ENCODE measurements at regions not wholly inside any gene's neighbourhood (a gene's known extent, or its start where the extent isn't known, plus 50 kb on each side); places are given as distances from the start of the nearest gene placed in this dataset.

DNA sequence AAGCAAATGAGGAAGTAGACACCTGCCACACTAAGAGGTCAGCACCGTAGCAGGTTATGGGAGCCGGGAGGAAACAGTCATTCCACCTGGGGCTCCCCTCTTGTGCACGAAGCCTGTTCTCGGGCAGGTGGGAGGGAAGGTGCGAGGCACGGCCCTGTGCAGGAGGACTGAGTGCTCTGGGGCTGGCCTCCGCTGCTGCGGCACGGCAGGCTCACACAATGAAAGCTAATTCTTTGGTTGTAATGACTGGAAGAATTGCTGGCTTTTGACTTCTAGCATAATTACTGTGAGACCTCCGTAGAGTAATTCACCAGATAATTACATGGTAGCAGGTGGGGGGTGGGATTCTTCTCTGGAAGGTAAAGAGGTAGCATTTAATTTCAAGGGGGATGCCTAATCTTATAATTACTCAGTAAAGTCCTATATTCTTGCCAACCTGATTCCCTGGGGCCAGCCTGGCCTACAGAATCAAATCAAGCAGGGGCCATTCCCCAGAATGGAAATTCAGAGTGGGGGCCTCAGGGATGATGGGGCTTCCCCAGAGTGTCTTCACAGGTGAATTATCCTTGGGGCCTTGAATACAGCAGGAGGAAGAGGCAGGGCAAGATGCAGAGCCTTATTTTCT is 129.1 kb downstream of the TPRA1 start:
- TF ChIP-seq POLR2A (IDR thresholded peaks at IDR 0.05; ENCODE audit: low read depth, low read length) (no peak), POLR2AphosphoS5 (IDR thresholded peaks at IDR 0.05; ENCODE audit: low read depth, low read length) (no peak), TAF1 (IDR thresholded peaks at IDR 0.05; ENCODE audit: borderline replicate concordance, low read depth, low read length) (no peak)
